ENCODE measurements at regions not wholly inside any gene's neighbourhood (a gene's known extent, or its start where the extent isn't known, plus 50 kb on each side); places are given as distances from the start of the nearest gene placed in this dataset.

- Mint-ChIP-seq H3K27me3 (ENCODE audit: unreplicated experiment) (peaks cover 9% of the 10 kb centered on the region), H3K9me3 (ENCODE audit: unreplicated experiment) (no peaks in the 10 kb centered on the region), H3K4me3 (ENCODE audit: unreplicated experiment) (no peak overlapping the region), H3K36me3 (ENCODE audit: low read depth, unreplicated experiment) (no peaks in the 10 kb centered on the region), H3K4me1 (ENCODE audit: unreplicated experiment) (peaks cover 13% of the 10 kb centered on the region), H3K27ac (ENCODE audit: unreplicated experiment) (no peak overlapping the region)
- no peak for DNase-seq (ENCODE audit: low spot score)
- TF ChIP-seq, protein P1, sequence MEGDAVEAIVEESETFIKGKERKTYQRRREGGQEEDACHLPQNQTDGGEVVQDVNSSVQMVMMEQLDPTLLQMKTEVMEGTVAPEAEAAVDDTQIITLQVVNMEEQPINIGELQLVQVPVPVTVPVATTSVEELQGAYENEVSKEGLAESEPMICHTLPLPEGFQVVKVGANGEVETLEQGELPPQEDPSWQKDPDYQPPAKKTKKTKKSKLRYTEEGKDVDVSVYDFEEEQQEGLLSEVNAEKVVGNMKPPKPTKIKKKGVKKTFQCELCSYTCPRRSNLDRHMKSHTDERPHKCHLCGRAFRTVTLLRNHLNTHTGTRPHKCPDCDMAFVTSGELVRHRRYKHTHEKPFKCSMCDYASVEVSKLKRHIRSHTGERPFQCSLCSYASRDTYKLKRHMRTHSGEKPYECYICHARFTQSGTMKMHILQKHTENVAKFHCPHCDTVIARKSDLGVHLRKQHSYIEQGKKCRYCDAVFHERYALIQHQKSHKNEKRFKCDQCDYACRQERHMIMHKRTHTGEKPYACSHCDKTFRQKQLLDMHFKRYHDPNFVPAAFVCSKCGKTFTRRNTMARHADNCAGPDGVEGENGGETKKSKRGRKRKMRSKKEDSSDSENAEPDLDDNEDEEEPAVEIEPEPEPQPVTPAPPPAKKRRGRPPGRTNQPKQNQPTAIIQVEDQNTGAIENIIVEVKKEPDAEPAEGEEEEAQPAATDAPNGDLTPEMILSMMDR (IDR thresholded peaks at IDR 0.05; ENCODE audit: unreplicated experiment) = no peak
Observed at GRCh38 chr15:100725121-100726069, 123.0 kb downstream of the ASB7 start.

DNA sequence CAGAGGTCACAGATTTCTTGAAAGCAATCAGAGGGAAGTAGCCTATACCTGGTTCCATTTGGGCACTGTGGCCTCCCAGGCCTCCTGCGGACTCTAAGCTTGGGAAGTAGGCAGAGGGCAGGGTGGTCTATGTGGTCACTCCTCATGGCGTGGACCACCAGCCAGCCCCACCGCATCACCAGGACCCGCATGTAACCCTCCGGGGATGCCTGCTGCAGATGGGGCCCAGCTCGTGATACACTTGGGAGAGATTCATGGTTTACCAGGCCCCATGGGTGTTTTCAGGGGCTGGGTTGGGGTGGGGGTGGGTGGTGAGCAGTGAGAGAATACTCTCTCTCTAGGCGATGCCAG is 123.7 kb downstream of the ASB7 start:
- H3K36me3 Mint-ChIP-seq (ENCODE audit: low read depth, unreplicated experiment) = no peaks in the 10 kb centered on the region
- H3K27me3 Mint-ChIP-seq (ENCODE audit: unreplicated experiment) = peaks cover 9% of the 10 kb centered on the region
- TF ChIP-seq, protein P1 (IDR thresholded peaks at IDR 0.05; ENCODE audit: unreplicated experiment) = no peak
- peaks cover 10% of the 10 kb centered on the region for H3K4me1 Mint-ChIP-seq (ENCODE audit: unreplicated experiment)
- H3K4me3 Mint-ChIP-seq (ENCODE audit: unreplicated experiment) = no peak overlapping the region
- H3K27ac Mint-ChIP-seq (ENCODE audit: unreplicated experiment) = no peak overlapping the region
- no peak for DNase-seq (ENCODE audit: low spot score)
- H3K9me3 Mint-ChIP-seq (ENCODE audit: unreplicated experiment) = no peaks in the 10 kb centered on the region

- H3K9me3 Mint-ChIP-seq (ENCODE audit: unreplicated experiment) = no peaks in the 10 kb centered on the region
- H3K4me1 Mint-ChIP-seq (ENCODE audit: unreplicated experiment) = peaks cover 8% of the 10 kb centered on the region
- H3K4me3 Mint-ChIP-seq (ENCODE audit: unreplicated experiment) = no peak overlapping the region
- no peak for DNase-seq (ENCODE audit: low spot score)
- TF ChIP-seq, protein P1 (IDR thresholded peaks at IDR 0.05; ENCODE audit: unreplicated experiment) = no peak
- no peaks in the 10 kb centered on the region for H3K36me3 Mint-ChIP-seq (ENCODE audit: low read depth, unreplicated experiment)
- no peak overlapping the region for H3K27ac Mint-ChIP-seq (ENCODE audit: unreplicated experiment)
- H3K27me3 Mint-ChIP-seq (ENCODE audit: unreplicated experiment) = peaks cover 9% of the 10 kb centered on the region
Observed at GRCh38 chr15:100726421-100727190, 124.2 kb downstream of the ASB7 start.

DNA sequence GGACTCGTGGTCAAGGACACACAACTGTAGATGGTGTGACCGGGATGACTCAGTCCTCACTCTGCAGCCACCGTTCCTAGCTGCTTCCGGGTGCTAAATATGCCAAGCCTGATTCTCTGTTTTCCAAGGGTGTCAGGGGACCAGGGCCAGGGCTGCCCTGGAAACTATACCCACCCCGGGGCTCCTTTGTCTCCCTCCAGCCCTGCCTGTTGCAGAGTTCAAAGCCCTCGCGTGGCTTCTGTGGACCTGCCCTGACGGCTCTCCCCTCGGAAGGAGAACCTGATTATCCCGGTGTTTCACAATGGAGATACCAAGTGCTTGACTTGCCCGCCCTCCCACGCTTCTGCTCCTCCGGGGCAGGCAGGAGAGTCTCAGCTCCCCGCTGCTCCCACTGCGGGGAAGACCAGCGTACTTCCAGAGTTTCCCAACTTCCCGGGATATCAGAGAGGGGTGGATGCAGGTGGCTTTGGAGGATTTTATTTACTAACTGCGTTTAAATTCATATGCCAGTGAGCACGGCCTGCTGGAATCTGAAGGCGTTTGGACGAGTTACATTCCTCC is 125.0 kb downstream of the ASB7 start:
- no peak overlapping the region for H3K27ac Mint-ChIP-seq (ENCODE audit: unreplicated experiment)
- TF ChIP-seq, protein P1 (IDR thresholded peaks at IDR 0.05; ENCODE audit: unreplicated experiment) = no peak
- no peaks in the 10 kb centered on the region for H3K36me3 Mint-ChIP-seq (ENCODE audit: low read depth, unreplicated experiment)
- H3K9me3 Mint-ChIP-seq (ENCODE audit: unreplicated experiment) = no peaks in the 10 kb centered on the region
- H3K27me3 Mint-ChIP-seq (ENCODE audit: unreplicated experiment) = peaks cover 9% of the 10 kb centered on the region
- H3K4me1 Mint-ChIP-seq (ENCODE audit: unreplicated experiment) = peaks cover 15% of the 10 kb centered on the region
- DNase-seq (ENCODE audit: low spot score) = no peak
- H3K4me3 Mint-ChIP-seq (ENCODE audit: unreplicated experiment) = no peak overlapping the region

Data from endothelial cell (in vitro differentiated cells).